ENCODE measurements at regions not wholly inside any gene's neighbourhood (a gene's known extent, or its start where the extent isn't known, plus 50 kb on each side); places are given as distances from the start of the nearest gene placed in this dataset.

- H3K14ac ChIP-seq (ENCODE audit: low read length), result no peak overlapping the region
- no peak overlapping the region for H4K12ac ChIP-seq (ENCODE audit: low read depth, low read length)
- no peak overlapping the region for H4K8ac ChIP-seq (ENCODE audit: low read depth, low read length)
- no peak overlapping the region for H3K4me3 ChIP-seq (ENCODE audit: low read depth, low read length)
- H3K4ac ChIP-seq (ENCODE audit: low read depth, low read length), result no peak overlapping the region
- peaks cover 18% of the 10 kb centered on the region for H3K79me1 ChIP-seq (ENCODE audit: low read length)
- H2BK12ac ChIP-seq (ENCODE audit: low read length), result no peak overlapping the region
- no peaks in the 10 kb centered on the region for H3K79me2 ChIP-seq (ENCODE audit: control insufficient read depth, insufficient read depth, low read length, poor library complexity)
- H2AK5ac ChIP-seq (ENCODE audit: low read length), result no peak overlapping the region
- no peak overlapping the region for H3K4me2 ChIP-seq (ENCODE audit: low read length)
- no peaks in the 10 kb centered on the region for H3K36me3 ChIP-seq (ENCODE audit: control insufficient read depth in 1 of 2, insufficient read depth in 2 of 2, low read length in 2 of 2)
- H2BK120ac ChIP-seq (ENCODE audit: insufficient read depth, low read length, poor library complexity), result no peak overlapping the region
- H4K91ac ChIP-seq (ENCODE audit: low read depth, low read length), result no peak overlapping the region
- H3K23ac ChIP-seq (ENCODE audit: low read length), result no peak overlapping the region
- H3K18ac ChIP-seq (ENCODE audit: low read length), result no peak overlapping the region
- no peaks in the 10 kb centered on the region for H3K9me3 ChIP-seq (ENCODE audit: insufficient read depth, low read depth, low read length)
- no peak overlapping the region for H3K9ac ChIP-seq (ENCODE audit: low read length)
- peak overlapping the region; percentile 5 for H2BK5ac ChIP-seq (ENCODE audit: low read depth, low read length, poor library complexity)
- H3K27ac ChIP-seq (ENCODE audit: low read depth, low read length), result no peak overlapping the region
- WGBS (ENCODE audit: extremely low coverage, insufficient coverage, insufficient read length), result no CpG with 5 or more reads among the region's 4 CpGs
- DNase-seq, result peak in 1 of 2 donors; percentile 38
- no peak overlapping the region for H2AFZ ChIP-seq (ENCODE audit: insufficient read depth, low read length, poor library complexity)
- no peaks in the 10 kb centered on the region for H3K27me3 ChIP-seq (ENCODE audit: insufficient read depth, low read length)
- peaks cover 23 to 25% of the 10 kb centered on the region in 2 experiments for H3K4me1 ChIP-seq (ENCODE audit: control insufficient read depth in 1 of 2, insufficient read depth in 2 of 2, low read length in 2 of 2)
These were observed 84.5 kb upstream of the LCLAT1 start for GRCh38 chr2:30362468-30363081.

GRCh38 chr2:30363406-30363805 lies 83.6 kb upstream of the LCLAT1 start:
- Histone ChIP-seq H4K91ac (ENCODE audit: low read depth, low read length) (no peak overlapping the region), H3K27ac (ENCODE audit: low read depth, low read length) (no peak overlapping the region), H3K9me3 (ENCODE audit: insufficient read depth, low read depth, low read length) (no peaks in the 10 kb centered on the region), H2AFZ (ENCODE audit: insufficient read depth, low read length, poor library complexity) (no peak overlapping the region), H4K12ac (ENCODE audit: low read depth, low read length) (no peak overlapping the region), H3K14ac (ENCODE audit: low read length) (no peak overlapping the region), H3K18ac (ENCODE audit: low read length) (no peak overlapping the region), H3K4me1 (ENCODE audit: control insufficient read depth in 1 of 2, insufficient read depth in 2 of 2, low read length in 2 of 2) (peaks cover 29 to 30% of the 10 kb centered on the region in 2 experiments), H3K9ac (ENCODE audit: low read length) (no peak overlapping the region), H2BK12ac (ENCODE audit: low read length) (no peak overlapping the region), H3K4me3 (ENCODE audit: low read depth, low read length) (no peak overlapping the region), H3K4ac (ENCODE audit: low read depth, low read length) (no peak overlapping the region), H3K79me1 (ENCODE audit: low read length) (peaks cover 21% of the 10 kb centered on the region), H3K27me3 (ENCODE audit: insufficient read depth, low read length) (no peaks in the 10 kb centered on the region), H2AK5ac (ENCODE audit: low read length) (no peak overlapping the region), H4K8ac (ENCODE audit: low read depth, low read length) (no peak overlapping the region), H2BK5ac (ENCODE audit: low read depth, low read length, poor library complexity) (no peak overlapping the region), H3K23ac (ENCODE audit: low read length) (no peak overlapping the region), H3K36me3 (ENCODE audit: control insufficient read depth in 1 of 2, insufficient read depth in 2 of 2, low read length in 2 of 2) (no peaks in the 10 kb centered on the region), H3K4me2 (ENCODE audit: low read length) (no peak overlapping the region), H3K79me2 (ENCODE audit: control insufficient read depth, insufficient read depth, low read length, poor library complexity) (no peaks in the 10 kb centered on the region), H2BK120ac (ENCODE audit: insufficient read depth, low read length, poor library complexity) (no peak overlapping the region)
- no CpG with 5 or more reads among the region's 3 CpGs for WGBS (ENCODE audit: extremely low coverage, insufficient coverage, insufficient read length)
- no peak for DNase-seq

- H3K27ac ChIP-seq (ENCODE audit: low read depth, low read length), result no peak overlapping the region
- H2BK5ac ChIP-seq (ENCODE audit: low read depth, low read length, poor library complexity), result no peak overlapping the region
- H4K91ac ChIP-seq (ENCODE audit: low read depth, low read length), result no peak overlapping the region
- H3K4ac ChIP-seq (ENCODE audit: low read depth, low read length), result no peak overlapping the region
- H2BK120ac ChIP-seq (ENCODE audit: insufficient read depth, low read length, poor library complexity), result no peak overlapping the region
- no peaks in the 10 kb centered on the region for H3K27me3 ChIP-seq (ENCODE audit: insufficient read depth, low read length)
- DNase-seq, result no peak
- peaks cover 24% of the 10 kb centered on the region in 2 experiments for H3K4me1 ChIP-seq (ENCODE audit: control insufficient read depth in 1 of 2, insufficient read depth in 2 of 2, low read length in 2 of 2)
- no peak overlapping the region for H4K8ac ChIP-seq (ENCODE audit: low read depth, low read length)
- no peak overlapping the region for H3K4me2 ChIP-seq (ENCODE audit: low read length)
- H4K12ac ChIP-seq (ENCODE audit: low read depth, low read length), result no peak overlapping the region
- no peaks in the 10 kb centered on the region for H3K9me3 ChIP-seq (ENCODE audit: insufficient read depth, low read depth, low read length)
- no peak overlapping the region for H3K23ac ChIP-seq (ENCODE audit: low read length)
- H3K4me3 ChIP-seq (ENCODE audit: low read depth, low read length), result no peak overlapping the region
- WGBS (ENCODE audit: extremely low coverage, insufficient coverage, insufficient read length), result no CpG with 5 or more reads among the region's 10 CpGs
- no peak overlapping the region for H3K14ac ChIP-seq (ENCODE audit: low read length)
- H3K79me2 ChIP-seq (ENCODE audit: control insufficient read depth, insufficient read depth, low read length, poor library complexity), result no peaks in the 10 kb centered on the region
- H3K18ac ChIP-seq (ENCODE audit: low read length), result no peak overlapping the region
- peaks cover 25% of the 10 kb centered on the region for H3K79me1 ChIP-seq (ENCODE audit: low read length)
- peak overlapping the region; percentile 68 for H2BK12ac ChIP-seq (ENCODE audit: low read length)
- no peak overlapping the region for H2AFZ ChIP-seq (ENCODE audit: insufficient read depth, low read length, poor library complexity)
- H2AK5ac ChIP-seq (ENCODE audit: low read length), result no peak overlapping the region
- peaks cover 0 to 2% of the 10 kb centered on the region in 2 experiments for H3K36me3 ChIP-seq (ENCODE audit: control insufficient read depth in 1 of 2, insufficient read depth in 2 of 2, low read length in 2 of 2)
- no peak overlapping the region for H3K9ac ChIP-seq (ENCODE audit: low read length)
These were observed 81.8 kb upstream of the LCLAT1 start for GRCh38 chr2:30365201-30365600.

GRCh38 chr2:30366199-30366691 lies 80.8 kb upstream of the LCLAT1 start:
- Histone ChIP-seq H3K18ac (ENCODE audit: low read length) (no peak overlapping the region), H3K27me3 (ENCODE audit: insufficient read depth, low read length) (no peaks in the 10 kb centered on the region), H3K4me2 (ENCODE audit: low read length) (no peak overlapping the region), H3K23ac (ENCODE audit: low read length) (no peak overlapping the region), H3K4me1 (ENCODE audit: control insufficient read depth in 1 of 2, insufficient read depth in 2 of 2, low read length in 2 of 2) (peaks cover 18 to 24% of the 10 kb centered on the region in 2 experiments), H3K4ac (ENCODE audit: low read depth, low read length) (no peak overlapping the region), H3K27ac (ENCODE audit: low read depth, low read length) (peak overlapping the region; percentile 7), H3K4me3 (ENCODE audit: low read depth, low read length) (no peak overlapping the region), H3K9ac (ENCODE audit: low read length) (no peak overlapping the region), H3K36me3 (ENCODE audit: control insufficient read depth in 1 of 2, insufficient read depth in 2 of 2, low read length in 2 of 2) (peaks cover 0 to 2% of the 10 kb centered on the region in 2 experiments), H3K14ac (ENCODE audit: low read length) (no peak overlapping the region), H2AK5ac (ENCODE audit: low read length) (no peak overlapping the region), H3K79me2 (ENCODE audit: control insufficient read depth, insufficient read depth, low read length, poor library complexity) (no peaks in the 10 kb centered on the region), H4K91ac (ENCODE audit: low read depth, low read length) (peak overlapping the region; percentile 75), H4K8ac (ENCODE audit: low read depth, low read length) (no peak overlapping the region), H2BK12ac (ENCODE audit: low read length) (peak overlapping the region; percentile 1), H4K12ac (ENCODE audit: low read depth, low read length) (no peak overlapping the region), H3K9me3 (ENCODE audit: insufficient read depth, low read depth, low read length) (no peaks in the 10 kb centered on the region), H2BK5ac (ENCODE audit: low read depth, low read length, poor library complexity) (no peak overlapping the region), H2BK120ac (ENCODE audit: insufficient read depth, low read length, poor library complexity) (no peak overlapping the region), H2AFZ (ENCODE audit: insufficient read depth, low read length, poor library complexity) (no peak overlapping the region), H3K79me1 (ENCODE audit: low read length) (peaks cover 24% of the 10 kb centered on the region)
- WGBS (ENCODE audit: extremely low coverage, insufficient coverage, insufficient read length), result no CpG with 5 or more reads among the region's 10 CpGs
- no peak for DNase-seq

Data from trophoblast cell (in vitro differentiated cells and primary cell).